ENCODE measurements at regions not wholly inside any gene's neighbourhood (a gene's known extent, or its start where the extent isn't known, plus 50 kb on each side); places are given as distances from the start of the nearest gene placed in this dataset.

- no peak for TF ChIP-seq CTCF (IDR thresholded peaks at IDR 0.05 in 4 of 5, conservative IDR thresholded peaks at IDR 0.05 in 1 of 5)
- no peak for TF ChIP-seq POLR2A (IDR thresholded peaks at IDR 0.05)
These were observed 295.9 kb upstream of the TMEM229A start for GRCh38 chr7:124328774-124329173.
